WI38 (cell line): ENCODE measurements at regions not wholly inside any gene's neighbourhood (a gene's known extent, or its start where the extent isn't known, plus 50 kb on each side); places are given as distances from the start of the nearest gene placed in this dataset.

Experiments used
- H3K4me3 ChIP-seq: 2 replicates; pipeline ENCODE4 v1.5.1; 2011; ENCODE audit warnings: low read depth, mild to moderate bottlenecking, control low read depth, low read length
- CTCF ChIP-seq: IDR thresholded peaks from 2 replicates; pipeline ENCODE4 v1.5.1; 2012; ENCODE audit warnings: low read depth, mild to moderate bottlenecking, control low read depth, low read length

- TF ChIP-seq CTCF = no peak
- no peak overlapping the region for H3K4me3 ChIP-seq
Measured at GRCh38 chr9:81759680-81760215, 70.4 kb upstream of the TLE1 start.

GRCh38 chr9:81767921-81768320, 78.6 kb upstream of the TLE1 start:
- TF ChIP-seq CTCF = no peak
- H3K4me3 ChIP-seq = no peak overlapping the region

- H3K4me3 ChIP-seq = no peak overlapping the region
- TF ChIP-seq CTCF = no peak
Measured at GRCh38 chr9:81771571-81771970, 82.2 kb upstream of the TLE1 start.

GRCh38 chr9:81772144-81772543, 82.8 kb upstream of the TLE1 start:
- no peak for TF ChIP-seq CTCF

GRCh38 chr9:81776390-81776789, 87.0 kb upstream of the TLE1 start:
- no peak for TF ChIP-seq CTCF

More at GRCh38 chr9:81772144-81772543, 82.8 kb upstream of the TLE1 start:
- no peak overlapping the region for H3K4me3 ChIP-seq

GRCh38 chr9:81776834-81777233, 87.5 kb upstream of the TLE1 start:
- no peak for TF ChIP-seq CTCF
- no peak overlapping the region for H3K4me3 ChIP-seq

More at GRCh38 chr9:81776390-81776789, 87.0 kb upstream of the TLE1 start:
- H3K4me3 ChIP-seq = no peak overlapping the region

GRCh38 chr9:81777482-81777881, 88.1 kb upstream of the TLE1 start:
- no peak for TF ChIP-seq CTCF

More at GRCh38 chr9:81777482-81777881, 88.1 kb upstream of the TLE1 start:
- H3K4me3 ChIP-seq = no peak overlapping the region
